ENCODE measurements at regions not wholly inside any gene's neighbourhood (a gene's known extent, or its start where the extent isn't known, plus 50 kb on each side); places are given as distances from the start of the nearest gene placed in this dataset.

DNA sequence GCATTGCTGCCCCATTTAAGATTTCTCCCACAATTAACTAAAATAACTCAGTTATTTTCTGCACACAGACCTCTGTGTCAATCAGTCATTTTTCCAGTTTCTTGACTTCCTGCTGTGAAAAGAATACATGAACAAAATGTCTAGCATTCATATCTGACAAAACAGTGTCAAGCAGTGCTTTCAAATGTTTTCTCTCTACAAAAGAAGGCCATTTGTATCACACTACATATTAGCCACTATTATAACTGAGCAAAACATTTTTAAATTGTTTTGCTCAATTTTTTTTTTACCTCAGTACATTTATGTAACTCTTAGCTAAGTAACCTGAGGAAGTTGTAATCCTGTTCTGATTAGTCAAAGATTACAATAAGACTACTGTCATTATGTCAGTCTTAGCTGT lies 1498.5 kb upstream of the PRMT6 start:
- Histone ChIP-seq H3K9me3 (replicated peaks; ENCODE audit: control insufficient read depth, insufficient read depth, low read length) (no peaks in the 10 kb centered on the region), H3K27ac (ENCODE audit: control insufficient read depth, insufficient read depth) (no peak overlapping the region), H3K36me3 (ENCODE audit: control insufficient read depth in 2 of 2, insufficient read depth in 2 of 2, low read length in 1 of 2) (no peaks in the 10 kb centered on the region), H3K4me2 (ENCODE audit: control insufficient read depth, insufficient read depth) (no peak overlapping the region), H3K79me2 (ENCODE audit: control insufficient read depth, insufficient read depth, low read length) (no peaks in the 10 kb centered on the region), H3K27me3 (replicated peaks in 1 of 2; ENCODE audit: control insufficient read depth in 2 of 2, insufficient read depth in 2 of 2, low read length in 1 of 2) (no peaks in the 10 kb centered on the region), H3K9ac (ENCODE audit: control insufficient read depth, insufficient read depth, low read length) (no peak overlapping the region), H3K4me1 (ENCODE audit: control insufficient read depth, insufficient read depth, low read length) (no peaks in the 10 kb centered on the region), H3K4me3 (no peak overlapping the region), H4K20me1 (ENCODE audit: control insufficient read depth, insufficient read depth) (no peaks in the 10 kb centered on the region), H2AFZ (ENCODE audit: control insufficient read depth, low read depth, low read length) (no peak overlapping the region)
- in situ Hi-C loops (cut with MboI) (no loop called here), intact Hi-C loops (cut with micrococcal nuclease; ENCODE audit: unreplicated experiment) (no loop called here)
- FAIRE-seq: no peak
- TF ChIP-seq NR2F1 (conservative IDR thresholded peaks at IDR 0.05) (no peak), JUND (IDR thresholded peaks at IDR 0.05; ENCODE audit: low read depth, low read length) (no peak), IKZF2 (IDR thresholded peaks at IDR 0.05) (no peak), GABPA (IDR thresholded peaks at IDR 0.05; ENCODE audit: low read depth) (no peak), YBX1 (IDR thresholded peaks at IDR 0.05) (no peak), SMC3 (IDR thresholded peaks at IDR 0.05; ENCODE audit: borderline replicate concordance, low read length) (no peak), ZNF217 (IDR thresholded peaks at IDR 0.05) (no peak)
- TF ChIP-seq, protein P1, sequence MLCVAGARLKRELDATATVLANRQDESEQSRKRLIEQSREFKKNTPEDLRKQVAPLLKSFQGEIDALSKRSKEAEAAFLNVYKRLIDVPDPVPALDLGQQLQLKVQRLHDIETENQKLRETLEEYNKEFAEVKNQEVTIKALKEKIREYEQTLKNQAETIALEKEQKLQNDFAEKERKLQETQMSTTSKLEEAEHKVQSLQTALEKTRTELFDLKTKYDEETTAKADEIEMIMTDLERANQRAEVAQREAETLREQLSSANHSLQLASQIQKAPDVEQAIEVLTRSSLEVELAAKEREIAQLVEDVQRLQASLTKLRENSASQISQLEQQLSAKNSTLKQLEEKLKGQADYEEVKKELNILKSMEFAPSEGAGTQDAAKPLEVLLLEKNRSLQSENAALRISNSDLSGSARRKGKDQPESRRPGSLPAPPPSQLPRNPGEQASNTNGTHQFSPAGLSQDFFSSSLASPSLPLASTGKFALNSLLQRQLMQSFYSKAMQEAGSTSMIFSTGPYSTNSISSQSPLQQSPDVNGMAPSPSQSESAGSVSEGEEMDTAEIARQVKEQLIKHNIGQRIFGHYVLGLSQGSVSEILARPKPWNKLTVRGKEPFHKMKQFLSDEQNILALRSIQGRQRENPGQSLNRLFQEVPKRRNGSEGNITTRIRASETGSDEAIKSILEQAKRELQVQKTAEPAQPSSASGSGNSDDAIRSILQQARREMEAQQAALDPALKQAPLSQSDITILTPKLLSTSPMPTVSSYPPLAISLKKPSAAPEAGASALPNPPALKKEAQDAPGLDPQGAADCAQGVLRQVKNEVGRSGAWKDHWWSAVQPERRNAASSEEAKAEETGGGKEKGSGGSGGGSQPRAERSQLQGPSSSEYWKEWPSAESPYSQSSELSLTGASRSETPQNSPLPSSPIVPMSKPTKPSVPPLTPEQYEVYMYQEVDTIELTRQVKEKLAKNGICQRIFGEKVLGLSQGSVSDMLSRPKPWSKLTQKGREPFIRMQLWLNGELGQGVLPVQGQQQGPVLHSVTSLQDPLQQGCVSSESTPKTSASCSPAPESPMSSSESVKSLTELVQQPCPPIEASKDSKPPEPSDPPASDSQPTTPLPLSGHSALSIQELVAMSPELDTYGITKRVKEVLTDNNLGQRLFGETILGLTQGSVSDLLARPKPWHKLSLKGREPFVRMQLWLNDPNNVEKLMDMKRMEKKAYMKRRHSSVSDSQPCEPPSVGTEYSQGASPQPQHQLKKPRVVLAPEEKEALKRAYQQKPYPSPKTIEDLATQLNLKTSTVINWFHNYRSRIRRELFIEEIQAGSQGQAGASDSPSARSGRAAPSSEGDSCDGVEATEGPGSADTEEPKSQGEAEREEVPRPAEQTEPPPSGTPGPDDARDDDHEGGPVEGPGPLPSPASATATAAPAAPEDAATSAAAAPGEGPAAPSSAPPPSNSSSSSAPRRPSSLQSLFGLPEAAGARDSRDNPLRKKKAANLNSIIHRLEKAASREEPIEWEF (IDR thresholded peaks at IDR 0.05; ENCODE audit: insufficient replicate concordance, low read depth, low read length): no peak
- CTCF ChIA-PET: interaction anchor here (0.6 kb wide), 1 partner anchor 243 kb away, joined by 3 read pairs; no protein-coding TSS in a partner anchor
- no peak for ATAC-seq
- no TSS peak for BruUV-seq (replicated peaks)
- POLR2A ChIA-PET: no interaction called here
- no peak for DNase-seq (ENCODE audit: low read depth, low spot score)
- SMC1A ChIA-PET (ENCODE audit: uncharacterized antibody, unreplicated experiment): no interaction called here
- RAD21 ChIA-PET (ENCODE audit: unreplicated experiment): no interaction called here

Measured in GM12878 (cell line).